OCI-LY1 (cell line): ENCODE measurements at regions not wholly inside any gene's neighbourhood (a gene's known extent, or its start where the extent isn't known, plus 50 kb on each side); places are given as distances from the start of the nearest gene placed in this dataset.
"Not testable (repeated sequence)": the region's sequence is repeated elsewhere in the genome, so short reads cannot be mapped to it uniquely, and the experiment has no call there.

Experiments
- EZH2 ChIP-seq: fragments of 200-600 bp; sonication (generic), shearing (Covaris generic); IDR thresholded peaks from 2 replicates; pipeline ENCODE4 v1.8.0; 2017; ENCODE audit warnings: borderline replicate concordance, mixed run types, mild to moderate bottlenecking, antibody characterized with exemption, low read length, moderate library complexity, mixed read lengths
- TF ChIP-seq, protein P1 (sequence below): fragments of 200-600 bp; sonication (generic), shearing (Covaris generic); IDR thresholded peaks from 2 replicates; pipeline ENCODE4 v1.5.1; 2017; ENCODE audit warnings: mild to moderate bottlenecking, antibody characterized with exemption, low read length, moderate library complexity, mixed read lengths

DNA sequence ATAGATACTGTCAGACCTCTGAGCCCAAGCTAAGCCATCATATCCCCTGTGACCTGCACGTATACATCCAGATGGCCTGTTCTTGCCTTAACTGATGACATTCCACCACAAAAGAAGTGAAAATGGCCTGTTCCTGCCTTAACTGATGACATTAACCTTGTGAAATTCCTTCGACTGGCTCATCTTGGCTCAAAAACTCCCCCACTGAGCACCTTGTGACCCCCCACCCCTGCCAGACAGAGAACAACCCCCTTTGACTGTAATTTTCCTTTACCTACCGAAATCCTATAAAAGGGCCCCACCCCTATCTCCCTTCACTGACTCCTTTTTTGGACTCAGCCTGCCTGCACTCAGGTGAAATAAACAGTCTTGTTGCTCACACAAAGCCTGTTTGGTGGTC lies 1114.2 kb downstream of the STIM2 start:
- TF ChIP-seq, protein P1, sequence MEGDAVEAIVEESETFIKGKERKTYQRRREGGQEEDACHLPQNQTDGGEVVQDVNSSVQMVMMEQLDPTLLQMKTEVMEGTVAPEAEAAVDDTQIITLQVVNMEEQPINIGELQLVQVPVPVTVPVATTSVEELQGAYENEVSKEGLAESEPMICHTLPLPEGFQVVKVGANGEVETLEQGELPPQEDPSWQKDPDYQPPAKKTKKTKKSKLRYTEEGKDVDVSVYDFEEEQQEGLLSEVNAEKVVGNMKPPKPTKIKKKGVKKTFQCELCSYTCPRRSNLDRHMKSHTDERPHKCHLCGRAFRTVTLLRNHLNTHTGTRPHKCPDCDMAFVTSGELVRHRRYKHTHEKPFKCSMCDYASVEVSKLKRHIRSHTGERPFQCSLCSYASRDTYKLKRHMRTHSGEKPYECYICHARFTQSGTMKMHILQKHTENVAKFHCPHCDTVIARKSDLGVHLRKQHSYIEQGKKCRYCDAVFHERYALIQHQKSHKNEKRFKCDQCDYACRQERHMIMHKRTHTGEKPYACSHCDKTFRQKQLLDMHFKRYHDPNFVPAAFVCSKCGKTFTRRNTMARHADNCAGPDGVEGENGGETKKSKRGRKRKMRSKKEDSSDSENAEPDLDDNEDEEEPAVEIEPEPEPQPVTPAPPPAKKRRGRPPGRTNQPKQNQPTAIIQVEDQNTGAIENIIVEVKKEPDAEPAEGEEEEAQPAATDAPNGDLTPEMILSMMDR = not testable (repeated sequence)
- TF ChIP-seq EZH2 = not testable (repeated sequence)
